Nephron (organoid): ENCODE measurements at regions not wholly inside any gene's neighbourhood (a gene's known extent, or its start where the extent isn't known, plus 50 kb on each side); places are given as distances from the start of the nearest gene placed in this dataset.

Source experiments
- H3K27ac Mint-ChIP-seq, 3 experiments: 2 replicates each; pipeline ENCODE4 v1.8.0; 2020; ENCODE audit warnings: mixed read lengths in 3 of 3, mild to moderate bottlenecking in 2 of 3, moderate library complexity in 1 of 3
- H3K27me3 Mint-ChIP-seq: 2 replicates; pipeline ENCODE4 v1.8.0; 2021; ENCODE audit warnings: low read depth, mild to moderate bottlenecking, moderate library complexity, mixed read lengths
- H3K36me3 Mint-ChIP-seq: 2 replicates; pipeline ENCODE4 v1.8.0; 2020; ENCODE audit warnings: low read depth, mixed read lengths
- H3K4me1 Mint-ChIP-seq: 2 replicates; pipeline ENCODE4 v1.8.0; 2020; ENCODE audit warnings: mixed read lengths
- H3K4me3 Mint-ChIP-seq, 3 experiments: 2 replicates each; pipeline ENCODE4 v1.8.0; 2020; ENCODE audit warnings: mild to moderate bottlenecking in 3 of 3, mixed read lengths in 3 of 3, moderate library complexity in 2 of 3
- H3K9me3 Mint-ChIP-seq: 2 replicates; pipeline ENCODE4 v1.8.0; 2020; ENCODE audit warnings: mixed read lengths
- CTCF ChIP-seq, 3 experiments: fragments of 200-600 bp; sonication (generic); IDR thresholded peaks; one replicate each; pipeline ENCODE4 v1.5.0; 2021; ENCODE audit warnings: antibody characterized with exemption in 3 of 3; ENCODE audit not compliant: unreplicated experiment in 3 of 3

- no peaks in the 10 kb centered on the region for H3K36me3 Mint-ChIP-seq
- H3K9me3 Mint-ChIP-seq, result no peaks in the 10 kb centered on the region
- no peak for TF ChIP-seq CTCF (IDR thresholded peaks at IDR 0.05; ENCODE audit: unreplicated experiment in 3 of 3)
- H3K4me3 Mint-ChIP-seq, result no peak overlapping the region
- H3K4me1 Mint-ChIP-seq, result peaks cover 6% of the 10 kb centered on the region
- H3K27ac Mint-ChIP-seq, result no peak overlapping the region
- no peaks in the 10 kb centered on the region for H3K27me3 Mint-ChIP-seq
Measured at GRCh38 chr12:127898616-127899015, 368.4 kb upstream of the TMEM132C start.

- H3K27me3 Mint-ChIP-seq, result no peaks in the 10 kb centered on the region
- H3K27ac Mint-ChIP-seq, result no peak overlapping the region
Measured at GRCh38 chr12:127899971-127900370, 367.0 kb upstream of the TMEM132C start.

GRCh38 chr12:127900386-127900785, 366.6 kb upstream of the TMEM132C start:
- Mint-ChIP-seq H3K27ac (no peak overlapping the region), H3K36me3 (no peaks in the 10 kb centered on the region), H3K4me1 (peaks cover 10% of the 10 kb centered on the region), H3K4me3 (no peak overlapping the region), H3K9me3 (peaks cover 8% of the 10 kb centered on the region), H3K27me3 (no peaks in the 10 kb centered on the region)
- TF ChIP-seq CTCF (IDR thresholded peaks at IDR 0.05; ENCODE audit: unreplicated experiment in 3 of 3), result no peak

More at GRCh38 chr12:127899971-127900370, 367.0 kb upstream of the TMEM132C start:
- peaks cover 5% of the 10 kb centered on the region for H3K9me3 Mint-ChIP-seq
- H3K4me3 Mint-ChIP-seq, result no peak overlapping the region
- no peaks in the 10 kb centered on the region for H3K36me3 Mint-ChIP-seq
- no peak for TF ChIP-seq CTCF (IDR thresholded peaks at IDR 0.05; ENCODE audit: unreplicated experiment in 3 of 3)
- H3K4me1 Mint-ChIP-seq, result peaks cover 10% of the 10 kb centered on the region

- H3K27ac Mint-ChIP-seq, result peak overlapping the region in 2 of 3 experiments; percentile 30 to 54
- H3K27me3 Mint-ChIP-seq, result no peaks in the 10 kb centered on the region
- no peaks in the 10 kb centered on the region for H3K36me3 Mint-ChIP-seq
- peaks cover 10% of the 10 kb centered on the region for H3K4me1 Mint-ChIP-seq
- H3K9me3 Mint-ChIP-seq, result peaks cover 11% of the 10 kb centered on the region
- no peak for TF ChIP-seq CTCF (IDR thresholded peaks at IDR 0.05; ENCODE audit: unreplicated experiment in 3 of 3)
- H3K4me3 Mint-ChIP-seq, result no peak overlapping the region
Measured at GRCh38 chr12:127903146-127903545, 363.8 kb upstream of the TMEM132C start.

GRCh38 chr12:127909041-127909440, 357.9 kb upstream of the TMEM132C start:
- TF ChIP-seq CTCF (IDR thresholded peaks at IDR 0.05; ENCODE audit: unreplicated experiment in 3 of 3), result no peak

GRCh38 chr12:127911291-127911690, 355.7 kb upstream of the TMEM132C start:
- H3K9me3 Mint-ChIP-seq, result no peaks in the 10 kb centered on the region
- TF ChIP-seq CTCF (IDR thresholded peaks at IDR 0.05; ENCODE audit: unreplicated experiment in 3 of 3), result no peak

More at GRCh38 chr12:127909041-127909440, 357.9 kb upstream of the TMEM132C start:
- Mint-ChIP-seq H3K9me3 (peaks cover 11% of the 10 kb centered on the region), H3K27ac (no peak overlapping the region), H3K36me3 (no peaks in the 10 kb centered on the region), H3K4me1 (no peaks in the 10 kb centered on the region), H3K4me3 (no peak overlapping the region), H3K27me3 (peaks cover 8% of the 10 kb centered on the region)

More at GRCh38 chr12:127911291-127911690, 355.7 kb upstream of the TMEM132C start:
- Mint-ChIP-seq H3K4me1 (no peaks in the 10 kb centered on the region), H3K4me3 (no peak overlapping the region), H3K36me3 (no peaks in the 10 kb centered on the region), H3K27me3 (peaks cover 8% of the 10 kb centered on the region), H3K27ac (no peak overlapping the region)
